ENCODE measurements at regions not wholly inside any gene's neighbourhood (a gene's known extent, or its start where the extent isn't known, plus 50 kb on each side); places are given as distances from the start of the nearest gene placed in this dataset.

GRCh38 chr2:234592541-234592940 lies 95.7 kb upstream of the ARL4C start:
- DNase-seq = no peak

GRCh38 chr2:234590076-234590475 lies 93.2 kb upstream of the ARL4C start:
- DNase-seq = no peak

- DNase-seq = no peak
Measured at GRCh38 chr2:234588054-234588430, 91.2 kb upstream of the ARL4C start.

GRCh38 chr2:234587341-234588053 lies 90.6 kb upstream of the ARL4C start:
- peak; percentile 58 for DNase-seq

GRCh38 chr2:234583331-234583730 lies 86.5 kb upstream of the ARL4C start:
- no peak for DNase-seq

GRCh38 chr2:234580686-234581085 lies 83.8 kb upstream of the ARL4C start:
- no peak for DNase-seq

GRCh38 chr2:234579231-234579962 lies 82.5 kb upstream of the ARL4C start:
- peak; percentile 50 for DNase-seq

GRCh38 chr2:234578389-234578788 lies 81.5 kb upstream of the ARL4C start:
- no peak for DNase-seq

- no peak for DNase-seq
Measured at GRCh38 chr2:234577191-234577590, 80.3 kb upstream of the ARL4C start.

GRCh38 chr2:234571620-234572407 lies 74.9 kb upstream of the ARL4C start:
- peak; percentile 45 for DNase-seq

- DNase-seq = no peak
Measured at GRCh38 chr2:234570476-234570875, 73.6 kb upstream of the ARL4C start.

GRCh38 chr2:234569776-234570430 lies 73.0 kb upstream of the ARL4C start:
- no peak for DNase-seq

- DNase-seq = no peak
Measured at GRCh38 chr2:234566622-234567021, 69.7 kb upstream of the ARL4C start.

GRCh38 chr2:234565842-234566619 lies 69.2 kb upstream of the ARL4C start:
- peak; percentile 38 for DNase-seq

GRCh38 chr2:234565201-234565600 lies 68.3 kb upstream of the ARL4C start:
- DNase-seq = no peak

- peak; percentile 47 for DNase-seq
Measured at GRCh38 chr2:234564699-234565098, 67.8 kb upstream of the ARL4C start.

- DNase-seq = no peak
Measured at GRCh38 chr2:234559609-234560008, 62.7 kb upstream of the ARL4C start.

- DNase-seq = peak; percentile 50
Measured at GRCh38 chr2:234558642-234559041, 61.8 kb upstream of the ARL4C start.

- peak; percentile 47 for DNase-seq
Measured at GRCh38 chr2:234556848-234557573, 60.1 kb upstream of the ARL4C start.

GRCh38 chr2:234555616-234556249 lies 58.9 kb upstream of the ARL4C start:
- DNase-seq = peak; percentile 25

- no peak for DNase-seq
Measured at GRCh38 chr2:234555161-234555560, 58.3 kb upstream of the ARL4C start.

All from fibroblast of skin of back (primary cell).